SK-N-SH treated with all-trans-retinoic acid at 6 μM for 48 hours (cell line): ENCODE measurements at regions not wholly inside any gene's neighbourhood (a gene's known extent, or its start where the extent isn't known, plus 50 kb on each side); places are given as distances from the start of the nearest gene placed in this dataset.

Source experiments
- ATAC-seq: fragments of 200-7000 bp; cut with Tn5 transposase; 3 replicates; pipeline ENCODE4 v1.9.1; 2020; ENCODE audit warnings: mild to moderate bottlenecking, moderate library complexity
- ARNTL ChIP-seq: fragments of 450-650 bp; formaldehyde crosslinking; IDR thresholded peaks from 2 replicates; pipeline ENCODE4 v1.5.0; 2020; ENCODE audit warnings: low read depth, mild to moderate bottlenecking, moderate library complexity, borderline replicate concordance
- BACH2 ChIP-seq: fragments of 250-450 bp; sonication (Bioruptor Pico); IDR thresholded peaks from 2 replicates; pipeline ENCODE4 v1.9.0; 2021; ENCODE audit warnings: mild to moderate bottlenecking, borderline replicate concordance
- ESRRG ChIP-seq: fragments of 250-450 bp; sonication (Bioruptor Pico); IDR thresholded peaks from 2 replicates; pipeline ENCODE4 v1.6.1; 2021; ENCODE audit warnings: mild to moderate bottlenecking
- GLIS3 ChIP-seq: fragments of 250-450 bp; sonication (Bioruptor Pico); IDR thresholded peaks from 2 replicates; pipeline ENCODE4 v1.5.0; 2020; ENCODE audit warnings: mild to moderate bottlenecking, moderate library complexity
- ISL1 ChIP-seq: fragments of 250-450 bp; sonication (Bioruptor Pico); IDR thresholded peaks from 2 replicates; pipeline ENCODE4 v2.1.2; 2022; ENCODE audit warnings: mild to moderate bottlenecking, moderate library complexity
- PPARA ChIP-seq: fragments of 250-450 bp; sonication (Bioruptor Pico); IDR thresholded peaks from 2 replicates; pipeline ENCODE4 v1.5.0; 2020; ENCODE audit warnings: mild to moderate bottlenecking, borderline replicate concordance
- RARB ChIP-seq: fragments of 250-450 bp; sonication (Bioruptor Pico); IDR thresholded peaks from 2 replicates; pipeline ENCODE4 v1.8.0; 2021; ENCODE audit warnings: mild to moderate bottlenecking, moderate library complexity
- SNAI2 ChIP-seq: fragments of 250-450 bp; sonication (Bioruptor Pico); IDR thresholded peaks from 2 replicates; pipeline ENCODE4 v1.5.0; 2020; ENCODE audit warnings: mild to moderate bottlenecking, moderate library complexity
- TOX ChIP-seq: fragments of 250-450 bp; sonication (Bioruptor Pico); IDR thresholded peaks from 2 replicates; pipeline ENCODE4 v1.8.0; 2021; ENCODE audit warnings: mild to moderate bottlenecking, moderate library complexity, borderline replicate concordance
- ZC3H10 ChIP-seq: fragments of 250-450 bp; sonication (Bioruptor Pico); IDR thresholded peaks from 2 replicates; pipeline ENCODE4 v1.5.1; 2021; ENCODE audit warnings: mild to moderate bottlenecking, moderate library complexity
- ZFP3 ChIP-seq: fragments of 250-450 bp; sonication (Bioruptor Pico); IDR thresholded peaks from 2 replicates; pipeline ENCODE4 v1.5.0; 2020; ENCODE audit warnings: mild to moderate bottlenecking, moderate library complexity
- ZFP30 ChIP-seq: fragments of 450-650 bp; formaldehyde crosslinking; IDR thresholded peaks from 2 replicates; pipeline ENCODE4 v1.5.0; 2022; ENCODE audit warnings: mild to moderate bottlenecking, moderate library complexity
- ZNF565 ChIP-seq: fragments of 450-650 bp; formaldehyde crosslinking; conservative IDR thresholded peaks from 2 replicates; pipeline ENCODE4 v1.5.0; 2020; ENCODE audit warnings: low read depth, mild to moderate bottlenecking, moderate library complexity
- ZNF70 ChIP-seq: fragments of 450-650 bp; formaldehyde crosslinking; IDR thresholded peaks from 2 replicates; pipeline ENCODE4 v1.5.0; 2020; ENCODE audit warnings: mild to moderate bottlenecking, moderate library complexity
- ZNF8 ChIP-seq: fragments of 450-650 bp; formaldehyde crosslinking; IDR thresholded peaks from 2 replicates; pipeline ENCODE4 v1.5.0; 2020; ENCODE audit warnings: mild to moderate bottlenecking, moderate library complexity
- TF ChIP-seq, protein P1 (sequence below): fragments of 250-450 bp; sonication (Bioruptor Pico); IDR thresholded peaks from 2 replicates; pipeline ENCODE4 v1.5.1; 2020; ENCODE audit warnings: low read depth, mild to moderate bottlenecking, moderate library complexity
- TF ChIP-seq, protein P2 (sequence below): fragments of 250-450 bp; sonication (Bioruptor Pico); IDR thresholded peaks from 2 replicates; pipeline ENCODE4 v1.8.0; 2021; ENCODE audit warnings: low read depth, mild to moderate bottlenecking, moderate library complexity, borderline replicate concordance
- TF ChIP-seq, protein P3 (sequence below): fragments of 250-450 bp; sonication (Bioruptor Pico); IDR thresholded peaks from 2 replicates; pipeline ENCODE4 v1.5.1; 2021; ENCODE audit warnings: mild to moderate bottlenecking, moderate library complexity
- TF ChIP-seq, protein P4 (sequence below): fragments of 250-450 bp; sonication (Bioruptor Pico); IDR thresholded peaks from 2 replicates; pipeline ENCODE4 v1.5.0; 2020; ENCODE audit warnings: mild to moderate bottlenecking, moderate library complexity
- TF ChIP-seq, protein P5 (sequence below): fragments of 250-450 bp; sonication (Bioruptor Pico); IDR thresholded peaks from 2 replicates; pipeline ENCODE4 v1.8.0; 2020; ENCODE audit warnings: mild to moderate bottlenecking, moderate library complexity, borderline replicate concordance

DNA sequence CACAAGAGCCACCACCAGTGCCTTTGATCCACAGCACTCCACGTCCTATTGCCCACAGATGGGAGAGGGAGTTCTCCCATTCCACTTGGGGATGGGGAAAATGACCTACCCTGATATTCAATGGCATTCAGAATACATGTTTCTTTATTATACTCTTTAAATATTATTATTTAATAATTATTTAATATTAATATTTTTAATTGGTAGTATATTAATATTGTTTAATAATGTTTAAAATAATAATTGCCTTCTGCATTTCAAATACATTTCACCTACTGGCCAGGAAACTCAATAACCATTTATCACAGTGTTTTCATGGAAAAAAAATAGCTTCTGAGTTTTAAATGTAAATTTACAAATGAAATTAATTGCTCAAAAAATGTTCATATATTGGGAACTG lies 127.4 kb upstream of the G2E3 start:
- TF ChIP-seq, protein P1, sequence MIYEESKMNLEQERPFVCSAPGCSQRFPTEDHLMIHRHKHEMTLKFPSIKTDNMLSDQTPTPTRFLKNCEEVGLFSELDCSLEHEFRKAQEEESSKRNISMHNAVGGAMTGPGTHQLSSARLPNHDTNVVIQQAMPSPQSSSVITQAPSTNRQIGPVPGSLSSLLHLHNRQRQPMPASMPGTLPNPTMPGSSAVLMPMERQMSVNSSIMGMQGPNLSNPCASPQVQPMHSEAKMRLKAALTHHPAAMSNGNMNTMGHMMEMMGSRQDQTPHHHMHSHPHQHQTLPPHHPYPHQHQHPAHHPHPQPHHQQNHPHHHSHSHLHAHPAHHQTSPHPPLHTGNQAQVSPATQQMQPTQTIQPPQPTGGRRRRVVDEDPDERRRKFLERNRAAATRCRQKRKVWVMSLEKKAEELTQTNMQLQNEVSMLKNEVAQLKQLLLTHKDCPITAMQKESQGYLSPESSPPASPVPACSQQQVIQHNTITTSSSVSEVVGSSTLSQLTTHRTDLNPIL: no peak
- TF ChIP-seq, protein P2, sequence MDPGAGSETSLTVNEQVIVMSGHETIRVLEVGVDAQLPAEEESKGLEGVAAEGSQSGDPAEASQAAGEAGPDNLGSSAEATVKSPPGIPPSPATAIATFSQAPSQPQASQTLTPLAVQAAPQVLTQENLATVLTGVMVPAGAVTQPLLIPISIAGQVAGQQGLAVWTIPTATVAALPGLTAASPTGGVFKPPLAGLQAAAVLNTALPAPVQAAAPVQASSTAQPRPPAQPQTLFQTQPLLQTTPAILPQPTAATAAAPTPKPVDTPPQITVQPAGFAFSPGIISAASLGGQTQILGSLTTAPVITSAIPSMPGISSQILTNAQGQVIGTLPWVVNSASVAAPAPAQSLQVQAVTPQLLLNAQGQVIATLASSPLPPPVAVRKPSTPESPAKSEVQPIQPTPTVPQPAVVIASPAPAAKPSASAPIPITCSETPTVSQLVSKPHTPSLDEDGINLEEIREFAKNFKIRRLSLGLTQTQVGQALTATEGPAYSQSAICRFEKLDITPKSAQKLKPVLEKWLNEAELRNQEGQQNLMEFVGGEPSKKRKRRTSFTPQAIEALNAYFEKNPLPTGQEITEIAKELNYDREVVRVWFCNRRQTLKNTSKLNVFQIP (CRISPR knock-in tag): no peak
- TF ChIP-seq ZFP3 (CRISPR knock-in tag): no peak
- no peak for TF ChIP-seq ZFP30 (CRISPR knock-in tag)
- TF ChIP-seq ISL1 (CRISPR knock-in tag): no peak
- no peak for TF ChIP-seq GLIS3 (CRISPR knock-in tag)
- no peak for TF ChIP-seq ZNF565 (CRISPR knock-in tag)
- no peak for TF ChIP-seq BACH2 (CRISPR knock-in tag)
- no peak for TF ChIP-seq PPARA (CRISPR knock-in tag)
- TF ChIP-seq TOX: no peak
- no peak for TF ChIP-seq SNAI2 (CRISPR knock-in tag)
- no peak for TF ChIP-seq ZNF8
- no peak for TF ChIP-seq ZNF70 (CRISPR knock-in tag)
- TF ChIP-seq, protein P3, sequence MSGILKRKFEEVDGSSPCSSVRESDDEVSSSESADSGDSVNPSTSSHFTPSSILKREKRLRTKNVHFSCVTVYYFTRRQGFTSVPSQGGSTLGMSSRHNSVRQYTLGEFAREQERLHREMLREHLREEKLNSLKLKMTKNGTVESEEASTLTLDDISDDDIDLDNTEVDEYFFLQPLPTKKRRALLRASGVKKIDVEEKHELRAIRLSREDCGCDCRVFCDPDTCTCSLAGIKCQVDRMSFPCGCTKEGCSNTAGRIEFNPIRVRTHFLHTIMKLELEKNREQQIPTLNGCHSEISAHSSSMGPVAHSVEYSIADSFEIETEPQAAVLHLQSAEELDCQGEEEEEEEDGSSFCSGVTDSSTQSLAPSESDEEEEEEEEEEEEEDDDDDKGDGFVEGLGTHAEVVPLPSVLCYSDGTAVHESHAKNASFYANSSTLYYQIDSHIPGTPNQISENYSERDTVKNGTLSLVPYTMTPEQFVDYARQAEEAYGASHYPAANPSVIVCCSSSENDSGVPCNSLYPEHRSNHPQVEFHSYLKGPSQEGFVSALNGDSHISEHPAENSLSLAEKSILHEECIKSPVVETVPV: no peak
- TF ChIP-seq, protein P4, sequence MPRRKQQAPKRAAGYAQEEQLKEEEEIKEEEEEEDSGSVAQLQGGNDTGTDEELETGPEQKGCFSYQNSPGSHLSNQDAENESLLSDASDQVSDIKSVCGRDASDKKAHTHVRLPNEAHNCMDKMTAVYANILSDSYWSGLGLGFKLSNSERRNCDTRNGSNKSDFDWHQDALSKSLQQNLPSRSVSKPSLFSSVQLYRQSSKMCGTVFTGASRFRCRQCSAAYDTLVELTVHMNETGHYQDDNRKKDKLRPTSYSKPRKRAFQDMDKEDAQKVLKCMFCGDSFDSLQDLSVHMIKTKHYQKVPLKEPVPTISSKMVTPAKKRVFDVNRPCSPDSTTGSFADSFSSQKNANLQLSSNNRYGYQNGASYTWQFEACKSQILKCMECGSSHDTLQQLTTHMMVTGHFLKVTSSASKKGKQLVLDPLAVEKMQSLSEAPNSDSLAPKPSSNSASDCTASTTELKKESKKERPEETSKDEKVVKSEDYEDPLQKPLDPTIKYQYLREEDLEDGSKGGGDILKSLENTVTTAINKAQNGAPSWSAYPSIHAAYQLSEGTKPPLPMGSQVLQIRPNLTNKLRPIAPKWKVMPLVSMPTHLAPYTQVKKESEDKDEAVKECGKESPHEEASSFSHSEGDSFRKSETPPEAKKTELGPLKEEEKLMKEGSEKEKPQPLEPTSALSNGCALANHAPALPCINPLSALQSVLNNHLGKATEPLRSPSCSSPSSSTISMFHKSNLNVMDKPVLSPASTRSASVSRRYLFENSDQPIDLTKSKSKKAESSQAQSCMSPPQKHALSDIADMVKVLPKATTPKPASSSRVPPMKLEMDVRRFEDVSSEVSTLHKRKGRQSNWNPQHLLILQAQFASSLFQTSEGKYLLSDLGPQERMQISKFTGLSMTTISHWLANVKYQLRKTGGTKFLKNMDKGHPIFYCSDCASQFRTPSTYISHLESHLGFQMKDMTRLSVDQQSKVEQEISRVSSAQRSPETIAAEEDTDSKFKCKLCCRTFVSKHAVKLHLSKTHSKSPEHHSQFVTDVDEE (CRISPR knock-in tag): no peak
- TF ChIP-seq ZC3H10 (CRISPR knock-in tag): no peak
- TF ChIP-seq ESRRG (CRISPR knock-in tag): no peak
- TF ChIP-seq, protein P5, sequence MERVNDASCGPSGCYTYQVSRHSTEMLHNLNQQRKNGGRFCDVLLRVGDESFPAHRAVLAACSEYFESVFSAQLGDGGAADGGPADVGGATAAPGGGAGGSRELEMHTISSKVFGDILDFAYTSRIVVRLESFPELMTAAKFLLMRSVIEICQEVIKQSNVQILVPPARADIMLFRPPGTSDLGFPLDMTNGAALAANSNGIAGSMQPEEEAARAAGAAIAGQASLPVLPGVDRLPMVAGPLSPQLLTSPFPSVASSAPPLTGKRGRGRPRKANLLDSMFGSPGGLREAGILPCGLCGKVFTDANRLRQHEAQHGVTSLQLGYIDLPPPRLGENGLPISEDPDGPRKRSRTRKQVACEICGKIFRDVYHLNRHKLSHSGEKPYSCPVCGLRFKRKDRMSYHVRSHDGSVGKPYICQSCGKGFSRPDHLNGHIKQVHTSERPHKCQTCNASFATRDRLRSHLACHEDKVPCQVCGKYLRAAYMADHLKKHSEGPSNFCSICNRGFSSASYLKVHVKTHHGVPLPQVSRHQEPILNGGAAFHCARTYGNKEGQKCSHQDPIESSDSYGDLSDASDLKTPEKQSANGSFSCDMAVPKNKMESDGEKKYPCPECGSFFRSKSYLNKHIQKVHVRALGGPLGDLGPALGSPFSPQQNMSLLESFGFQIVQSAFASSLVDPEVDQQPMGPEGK (CRISPR knock-in tag): no peak
- no peak for TF ChIP-seq ARNTL (CRISPR knock-in tag)
- ATAC-seq: no peak

DNA sequence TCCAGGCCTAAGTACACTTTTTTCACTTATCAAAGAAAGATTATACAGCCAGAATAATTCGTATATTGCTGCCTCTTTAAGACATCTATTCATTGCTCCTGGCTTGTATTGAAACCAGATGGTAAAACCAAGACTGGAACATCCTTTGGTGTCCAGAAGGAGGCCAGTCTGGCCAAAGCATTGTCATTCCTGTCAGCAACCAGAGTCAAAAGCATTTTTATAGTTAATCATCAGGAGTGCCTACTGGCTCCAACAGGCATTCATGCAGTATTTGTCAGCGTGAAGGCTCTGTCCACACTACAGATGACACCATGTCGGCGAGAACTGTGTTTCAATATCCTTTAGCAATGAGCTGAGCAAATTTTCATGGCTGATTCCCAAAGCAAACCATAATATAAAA lies 118.0 kb upstream of the G2E3 start:
- TF ChIP-seq, protein P5 (CRISPR knock-in tag): no peak
- TF ChIP-seq SNAI2 (CRISPR knock-in tag) (no peak), ZC3H10 (CRISPR knock-in tag) (no peak), RARB (CRISPR knock-in tag) (no peak)
- no peak for ATAC-seq
